Activated naive CD4-positive, alpha-beta T cell treated with anti-CD3 and anti-CD28 coated beads, Interleukin-2, amount 50 U/mL, for 24 hours (primary cell): ENCODE measurements at regions not wholly inside any gene's neighbourhood (a gene's known extent, or its start where the extent isn't known, plus 50 kb on each side); places are given as distances from the start of the nearest gene placed in this dataset.
"Not testable (repeated sequence)": the region's sequence is repeated elsewhere in the genome, so short reads cannot be mapped to it uniquely, and the experiment has no call there.

Source experiments
- H3K27ac Mint-ChIP-seq: one replicate; pipeline ENCODE4 v1.8.0; 2021; ENCODE audit warnings: mild to moderate bottlenecking, mixed read lengths
- H3K27me3 Mint-ChIP-seq: one replicate; pipeline ENCODE4 v1.8.0; 2021; ENCODE audit warnings: mixed read lengths
- H3K36me3 Mint-ChIP-seq: one replicate; pipeline ENCODE4 v1.8.0; 2021; ENCODE audit warnings: mixed read lengths
- H3K4me1 Mint-ChIP-seq: one replicate; pipeline ENCODE4 v1.8.0; 2021; ENCODE audit warnings: mixed read lengths
- H3K4me3 Mint-ChIP-seq: one replicate; pipeline ENCODE4 v1.8.0; 2021; ENCODE audit warnings: mild to moderate bottlenecking, mixed read lengths
- H3K9me3 Mint-ChIP-seq: one replicate; pipeline ENCODE4 v1.8.0; 2021; ENCODE audit warnings: mixed read lengths

- Mint-ChIP-seq H3K4me1 (no peaks in the 10 kb centered on the region), H3K9me3 (peaks cover 28% of the 10 kb centered on the region), H3K27ac (no peak overlapping the region), H3K36me3 (peaks cover 2% of the 10 kb centered on the region), H3K4me3 (no peak overlapping the region), H3K27me3 (no peaks in the 10 kb centered on the region)
These were observed 694.8 kb upstream of the SLC39A10 start for GRCh38 chr2:194962254-194962653.

- Mint-ChIP-seq H3K4me1 (no peaks in the 10 kb centered on the region), H3K36me3 (no peaks in the 10 kb centered on the region), H3K9me3 (no peaks in the 10 kb centered on the region), H3K4me3 (no peak overlapping the region), H3K27me3 (peaks cover 3% of the 10 kb centered on the region), H3K27ac (no peak overlapping the region)
These were observed 702.8 kb upstream of the SLC39A10 start for GRCh38 chr2:194954218-194954617.

- no peaks in the 10 kb centered on the region for H3K36me3 Mint-ChIP-seq
- H3K4me1 Mint-ChIP-seq = no peaks in the 10 kb centered on the region
- no peak overlapping the region for H3K4me3 Mint-ChIP-seq
- H3K27me3 Mint-ChIP-seq = peaks cover 3% of the 10 kb centered on the region
- H3K27ac Mint-ChIP-seq = no peak overlapping the region
- H3K9me3 Mint-ChIP-seq = no peaks in the 10 kb centered on the region
These were observed 710.2 kb upstream of the SLC39A10 start for GRCh38 chr2:194946826-194947225.

- peaks cover 3% of the 10 kb centered on the region for H3K9me3 Mint-ChIP-seq
- peaks cover 2% of the 10 kb centered on the region for H3K27me3 Mint-ChIP-seq
- no peak overlapping the region for H3K27ac Mint-ChIP-seq
- H3K36me3 Mint-ChIP-seq = no peaks in the 10 kb centered on the region
- no peaks in the 10 kb centered on the region for H3K4me1 Mint-ChIP-seq
- no peak overlapping the region for H3K4me3 Mint-ChIP-seq
These were observed 719.0 kb upstream of the SLC39A10 start for GRCh38 chr2:194938066-194938465.

GRCh38 chr2:194927489-194927888, 729.5 kb upstream of the SLC39A10 start:
- no peaks in the 10 kb centered on the region for H3K4me1 Mint-ChIP-seq
- H3K36me3 Mint-ChIP-seq = no peaks in the 10 kb centered on the region
- no peaks in the 10 kb centered on the region for H3K9me3 Mint-ChIP-seq

GRCh38 chr2:194926873-194927272, 730.2 kb upstream of the SLC39A10 start:
- Mint-ChIP-seq H3K36me3 (no peaks in the 10 kb centered on the region), H3K9me3 (no peaks in the 10 kb centered on the region), H3K27me3 (no peaks in the 10 kb centered on the region), H3K4me1 (no peaks in the 10 kb centered on the region), H3K27ac (no peak overlapping the region), H3K4me3 (no peak overlapping the region)

More at GRCh38 chr2:194927489-194927888, 729.5 kb upstream of the SLC39A10 start:
- H3K4me3 Mint-ChIP-seq = no peak overlapping the region
- no peaks in the 10 kb centered on the region for H3K27me3 Mint-ChIP-seq
- H3K27ac Mint-ChIP-seq = no peak overlapping the region

- H3K4me1 Mint-ChIP-seq = no peaks in the 10 kb centered on the region
- H3K4me3 Mint-ChIP-seq = no peak overlapping the region
- H3K9me3 Mint-ChIP-seq = no peaks in the 10 kb centered on the region
- H3K27me3 Mint-ChIP-seq = no peaks in the 10 kb centered on the region
- no peak overlapping the region for H3K27ac Mint-ChIP-seq
- H3K36me3 Mint-ChIP-seq = no peaks in the 10 kb centered on the region
These were observed 731.3 kb upstream of the SLC39A10 start for GRCh38 chr2:194925742-194926141.

GRCh38 chr2:194917519-194917918, 739.5 kb upstream of the SLC39A10 start:
- H3K9me3 Mint-ChIP-seq = no peaks in the 10 kb centered on the region
- H3K27me3 Mint-ChIP-seq = no peaks in the 10 kb centered on the region
- no peak overlapping the region for H3K27ac Mint-ChIP-seq
- H3K4me3 Mint-ChIP-seq = no peak overlapping the region
- H3K4me1 Mint-ChIP-seq = no peaks in the 10 kb centered on the region
- no peaks in the 10 kb centered on the region for H3K36me3 Mint-ChIP-seq

- Mint-ChIP-seq H3K9me3 (no peaks in the 10 kb centered on the region), H3K27me3 (no peaks in the 10 kb centered on the region), H3K36me3 (no peaks in the 10 kb centered on the region), H3K27ac (no peak overlapping the region), H3K4me3 (no peak overlapping the region), H3K4me1 (no peaks in the 10 kb centered on the region)
These were observed 741.5 kb upstream of the SLC39A10 start for GRCh38 chr2:194915485-194915884.

GRCh38 chr2:194907569-194907968, 749.5 kb upstream of the SLC39A10 start:
- Mint-ChIP-seq H3K27ac (no peak overlapping the region), H3K36me3 (no peaks in the 10 kb centered on the region), H3K27me3 (no peaks in the 10 kb centered on the region), H3K4me3 (no peak overlapping the region), H3K4me1 (no peaks in the 10 kb centered on the region), H3K9me3 (no peaks in the 10 kb centered on the region)

- Mint-ChIP-seq H3K27me3 (peaks cover 12% of the 10 kb centered on the region), H3K27ac (peak overlapping the region; percentile 20), H3K4me3 (no peak overlapping the region), H3K4me1 (no peaks in the 10 kb centered on the region), H3K36me3 (no peaks in the 10 kb centered on the region), H3K9me3 (no peaks in the 10 kb centered on the region)
These were observed 760.2 kb upstream of the SLC39A10 start for GRCh38 chr2:194896871-194897270.

- Mint-ChIP-seq H3K9me3 (no peaks in the 10 kb centered on the region), H3K36me3 (no peaks in the 10 kb centered on the region), H3K4me1 (no peaks in the 10 kb centered on the region), H3K27me3 (peaks cover 6% of the 10 kb centered on the region), H3K27ac (no peak overlapping the region), H3K4me3 (no peak overlapping the region)
These were observed 773.3 kb upstream of the SLC39A10 start for GRCh38 chr2:194883711-194884110.

- Mint-ChIP-seq H3K27me3 (no peaks in the 10 kb centered on the region), H3K9me3 (no peaks in the 10 kb centered on the region), H3K36me3 (no peaks in the 10 kb centered on the region), H3K4me3 (no peak overlapping the region), H3K4me1 (no peaks in the 10 kb centered on the region), H3K27ac (no peak overlapping the region)
These were observed 786.0 kb upstream of the SLC39A10 start for GRCh38 chr2:194870974-194871535.

GRCh38 chr2:194867328-194867727, 789.7 kb upstream of the SLC39A10 start:
- H3K27ac Mint-ChIP-seq = no peak overlapping the region
- H3K4me1 Mint-ChIP-seq = no peaks in the 10 kb centered on the region
- no peaks in the 10 kb centered on the region for H3K27me3 Mint-ChIP-seq
- H3K36me3 Mint-ChIP-seq = no peaks in the 10 kb centered on the region
- no peak overlapping the region for H3K4me3 Mint-ChIP-seq
- H3K9me3 Mint-ChIP-seq = no peaks in the 10 kb centered on the region

GRCh38 chr2:194854941-194855340, 802.1 kb upstream of the SLC39A10 start:
- H3K36me3 Mint-ChIP-seq = no peaks in the 10 kb centered on the region
- H3K27me3 Mint-ChIP-seq = peaks cover 3% of the 10 kb centered on the region
- H3K4me1 Mint-ChIP-seq = no peaks in the 10 kb centered on the region
- no peak overlapping the region for H3K27ac Mint-ChIP-seq
- H3K4me3 Mint-ChIP-seq = no peak overlapping the region
- H3K9me3 Mint-ChIP-seq = peaks cover 5% of the 10 kb centered on the region

- Mint-ChIP-seq H3K9me3 (no peaks in the 10 kb centered on the region), H3K27me3 (peaks cover 3% of the 10 kb centered on the region), H3K36me3 (no peaks in the 10 kb centered on the region), H3K4me3 (no peak overlapping the region), H3K4me1 (no peaks in the 10 kb centered on the region), H3K27ac (no peak overlapping the region)
These were observed 814.2 kb upstream of the SLC39A10 start for GRCh38 chr2:194842871-194843270.

GRCh38 chr2:194834371-194834770, 822.7 kb upstream of the SLC39A10 start:
- not testable (repeated sequence) for H3K4me3 Mint-ChIP-seq, H3K27me3 Mint-ChIP-seq, H3K4me1 Mint-ChIP-seq, H3K36me3 Mint-ChIP-seq, H3K27ac Mint-ChIP-seq, H3K9me3 Mint-ChIP-seq
